ENCODE measurements at regions not wholly inside any gene's neighbourhood (a gene's known extent, or its start where the extent isn't known, plus 50 kb on each side); places are given as distances from the start of the nearest gene placed in this dataset.

DNA sequence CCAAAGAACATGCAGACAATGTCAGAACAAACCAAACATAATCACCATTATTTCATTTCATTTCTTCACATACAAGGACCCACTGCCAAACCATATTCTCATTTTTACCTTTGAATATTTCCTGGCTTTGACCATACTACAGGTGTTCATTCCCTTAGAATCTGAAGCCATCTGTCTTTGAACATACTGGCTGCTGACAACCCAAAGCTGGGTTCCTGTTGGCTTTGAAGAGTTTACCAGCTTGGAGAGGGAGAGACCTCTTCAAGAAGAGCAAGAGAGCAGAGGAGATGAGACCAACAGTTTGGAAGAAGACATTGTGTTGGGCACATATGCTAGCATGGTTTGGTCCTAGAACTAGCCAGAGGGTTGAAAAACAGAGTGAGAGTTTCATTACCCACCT is 145.6 kb upstream of the KCNIP4 start:
- TF ChIP-seq, protein P1, sequence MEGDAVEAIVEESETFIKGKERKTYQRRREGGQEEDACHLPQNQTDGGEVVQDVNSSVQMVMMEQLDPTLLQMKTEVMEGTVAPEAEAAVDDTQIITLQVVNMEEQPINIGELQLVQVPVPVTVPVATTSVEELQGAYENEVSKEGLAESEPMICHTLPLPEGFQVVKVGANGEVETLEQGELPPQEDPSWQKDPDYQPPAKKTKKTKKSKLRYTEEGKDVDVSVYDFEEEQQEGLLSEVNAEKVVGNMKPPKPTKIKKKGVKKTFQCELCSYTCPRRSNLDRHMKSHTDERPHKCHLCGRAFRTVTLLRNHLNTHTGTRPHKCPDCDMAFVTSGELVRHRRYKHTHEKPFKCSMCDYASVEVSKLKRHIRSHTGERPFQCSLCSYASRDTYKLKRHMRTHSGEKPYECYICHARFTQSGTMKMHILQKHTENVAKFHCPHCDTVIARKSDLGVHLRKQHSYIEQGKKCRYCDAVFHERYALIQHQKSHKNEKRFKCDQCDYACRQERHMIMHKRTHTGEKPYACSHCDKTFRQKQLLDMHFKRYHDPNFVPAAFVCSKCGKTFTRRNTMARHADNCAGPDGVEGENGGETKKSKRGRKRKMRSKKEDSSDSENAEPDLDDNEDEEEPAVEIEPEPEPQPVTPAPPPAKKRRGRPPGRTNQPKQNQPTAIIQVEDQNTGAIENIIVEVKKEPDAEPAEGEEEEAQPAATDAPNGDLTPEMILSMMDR (conservative IDR thresholded peaks at IDR 0.05; ENCODE audit: low read depth, low read length): no peak
- no peak overlapping the region for H3K4me3 ChIP-seq (ENCODE audit: low read length)
- no peak for DNase-seq (ENCODE audit: low read depth)

- H3K4me3 ChIP-seq (ENCODE audit: low read length): no peak overlapping the region
- DNase-seq (ENCODE audit: low read depth): no peak
- TF ChIP-seq, protein P1 (conservative IDR thresholded peaks at IDR 0.05; ENCODE audit: low read depth, low read length): no peak
Measured at GRCh38 chr4:22093126-22093525, 144.6 kb upstream of the KCNIP4 start.

DNA sequence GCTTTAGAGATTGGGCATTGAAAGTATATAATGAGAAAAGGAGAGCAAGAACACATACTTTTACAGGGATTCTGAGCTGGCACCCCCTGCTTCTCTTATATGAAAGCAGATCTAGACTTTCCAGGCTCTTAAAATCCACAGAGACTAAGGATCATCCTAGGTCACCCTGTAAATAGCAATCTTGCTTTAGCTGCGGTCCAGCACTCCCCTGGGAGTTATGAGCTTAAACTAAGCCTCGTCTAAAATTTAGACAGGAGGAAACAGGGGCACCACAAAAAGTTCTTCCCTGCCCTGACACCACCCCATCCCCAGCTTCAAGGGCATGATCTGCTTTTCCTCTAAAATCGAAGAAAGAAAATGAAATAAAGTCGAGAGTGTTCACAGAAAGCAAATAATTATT is 143.3 kb upstream of the KCNIP4 start:
- H3K4me3 ChIP-seq (ENCODE audit: low read length): no peak overlapping the region
- no peak for DNase-seq (ENCODE audit: low read depth)
- TF ChIP-seq, protein P1 (conservative IDR thresholded peaks at IDR 0.05; ENCODE audit: low read depth, low read length): no peak

GRCh38 chr4:22091352-22091717 is 142.8 kb upstream of the KCNIP4 start:
- no peak overlapping the region for H3K4me3 ChIP-seq (ENCODE audit: low read length)
- DNase-seq (ENCODE audit: low read depth): no peak
- TF ChIP-seq, protein P1 (conservative IDR thresholded peaks at IDR 0.05; ENCODE audit: low read depth, low read length): peak; percentile 4

DNA sequence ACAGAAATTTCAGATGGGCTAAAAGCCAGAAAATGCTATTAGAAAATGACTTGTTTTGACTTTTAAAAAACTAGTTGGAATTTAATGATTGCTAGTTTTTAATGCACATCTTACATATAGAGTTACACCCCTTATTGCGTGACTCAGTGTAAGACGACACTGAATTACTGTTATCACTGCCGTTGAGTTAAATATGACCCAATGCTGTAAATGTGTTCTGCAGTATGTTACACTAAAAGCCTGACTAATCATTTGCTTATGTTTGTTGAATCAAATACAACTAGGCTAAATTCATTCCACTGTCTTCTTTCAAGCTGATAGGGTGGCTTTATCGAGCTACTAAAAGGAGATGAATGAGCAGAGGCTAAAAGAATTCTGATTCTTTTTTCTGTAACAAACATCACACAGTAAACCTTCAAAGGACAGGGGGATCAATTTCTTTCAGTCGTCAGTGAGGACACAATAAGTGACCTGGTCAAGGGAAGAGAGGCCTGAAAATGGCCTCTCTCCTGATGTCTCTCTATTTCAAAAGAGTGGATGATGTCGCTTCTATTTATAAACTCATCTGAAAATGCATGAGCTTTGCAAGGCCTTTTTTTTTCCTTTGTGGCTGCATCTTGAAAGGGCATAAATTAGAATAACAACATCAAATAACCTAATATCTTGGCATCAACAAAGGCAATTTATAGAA is 142.2 kb upstream of the KCNIP4 start:
- TF ChIP-seq, protein P1 (conservative IDR thresholded peaks at IDR 0.05; ENCODE audit: low read depth, low read length): no peak
- no peak overlapping the region for H3K4me3 ChIP-seq (ENCODE audit: low read length)
- DNase-seq (ENCODE audit: low read depth): no peak

- TF ChIP-seq, protein P1 (conservative IDR thresholded peaks at IDR 0.05; ENCODE audit: low read depth, low read length): no peak
- no peak for DNase-seq (ENCODE audit: low read depth)
Measured at GRCh38 chr4:22077571-22077970, 129.0 kb upstream of the KCNIP4 start.

DNA sequence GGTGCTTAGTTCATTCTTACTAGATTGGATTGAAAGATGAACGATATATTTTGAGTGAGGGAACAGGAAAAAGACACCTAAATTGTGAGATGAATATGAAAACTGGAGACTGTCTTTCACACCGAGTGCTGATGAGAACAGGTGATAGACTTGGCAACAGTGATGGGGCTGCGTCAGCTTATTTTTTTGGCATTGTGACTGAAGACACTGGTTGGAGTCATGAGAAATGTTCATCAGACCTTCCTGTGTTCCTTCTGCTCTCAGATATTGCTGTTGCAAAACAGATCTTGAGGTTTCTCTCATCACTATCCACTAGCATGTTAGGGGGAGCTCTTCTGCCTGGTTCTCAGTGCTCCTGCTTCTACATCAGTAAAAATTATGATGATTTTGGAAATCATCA is 124.2 kb upstream of the KCNIP4 start:
- TF ChIP-seq, protein P1 (conservative IDR thresholded peaks at IDR 0.05; ENCODE audit: low read depth, low read length): no peak
- DNase-seq (ENCODE audit: low read depth): no peak
- no peak overlapping the region for H3K4me3 ChIP-seq (ENCODE audit: low read length)

More at GRCh38 chr4:22077571-22077970, 129.0 kb upstream of the KCNIP4 start:
- H3K4me3 ChIP-seq (ENCODE audit: low read length): no peak overlapping the region

Measured in retinal pigment epithelial cell (primary cell).